ENCODE measurements at regions not wholly inside any gene's neighbourhood (a gene's known extent, or its start where the extent isn't known, plus 50 kb on each side); places are given as distances from the start of the nearest gene placed in this dataset.

GRCh38 chr18:41666231-41666630 lies 288.8 kb upstream of the PIK3C3 start:
- Histone ChIP-seq H3K27me3 (peaks cover 0 to 4% (median 0%) of the 10 kb centered on the region in 9 donors), H3K4me3 (no peak overlapping the region), H3K4me1 (no peaks in the 10 kb centered on the region), H3K9me3 (peaks cover 0 to 10% (median 2%) of the 10 kb centered on the region in 12 donors), H3K27ac (no peak overlapping the region), H3K36me3 (no peaks in the 10 kb centered on the region)
- intact Hi-C loops (cut with DNase I): no loop called here
- DNase-seq: no peak
- ATAC-seq: no peak
- TF ChIP-seq POLR2A (IDR thresholded peaks at IDR 0.05) (no peak), CTCF (IDR thresholded peaks at IDR 0.05) (no peak)

- no peaks in the 10 kb centered on the region for H3K4me1 ChIP-seq
- H3K9me3 ChIP-seq: peaks cover 0 to 10% (median 2%) of the 10 kb centered on the region in 12 donors
- intact Hi-C loops (cut with DNase I): no loop called here
- TF ChIP-seq CTCF (IDR thresholded peaks at IDR 0.05) (no peak), POLR2A (IDR thresholded peaks at IDR 0.05) (no peak)
- H3K4me3 ChIP-seq: no peak overlapping the region
- WGBS, 4 donors: 91 to 94% (median 94%) methylated on average over 5 of the region's 5 CpGs
- no peaks in the 10 kb centered on the region for H3K27me3 ChIP-seq
- H3K36me3 ChIP-seq: no peaks in the 10 kb centered on the region
- no peak overlapping the region for H3K27ac ChIP-seq
- DNase-seq: no peak
- ATAC-seq: no peak
Measured at GRCh38 chr18:41665210-41665609, 289.8 kb upstream of the PIK3C3 start.

- no peak for TF ChIP-seq CTCF (IDR thresholded peaks at IDR 0.05)
- TF ChIP-seq POLR2A (IDR thresholded peaks at IDR 0.05): no peak
- intact Hi-C loops (cut with DNase I): no loop called here
- Histone ChIP-seq H3K9me3 (peaks cover 0 to 10% (median 2%) of the 10 kb centered on the region in 12 donors), H3K4me1 (no peaks in the 10 kb centered on the region), H3K27ac (no peak overlapping the region), H3K4me3 (no peak overlapping the region), H3K27me3 (no peaks in the 10 kb centered on the region), H3K36me3 (no peaks in the 10 kb centered on the region)
- ATAC-seq (no peak), DNase-seq (no peak)
Measured at GRCh38 chr18:41660654-41661053, 294.4 kb upstream of the PIK3C3 start.

- TF ChIP-seq CTCF (IDR thresholded peaks at IDR 0.05): no peak
- Histone ChIP-seq H3K27ac (no peak overlapping the region), H3K9me3 (peaks cover 0 to 6% (median under 1%) of the 10 kb centered on the region in 12 donors), H3K27me3 (no peaks in the 10 kb centered on the region), H3K4me1 (no peaks in the 10 kb centered on the region), H3K4me3 (no peak overlapping the region), H3K36me3 (no peaks in the 10 kb centered on the region)
- DNase-seq (no peak), ATAC-seq (no peak)
- intact Hi-C loops (cut with DNase I): no loop called here
- 57 to 79% (median 60%) methylated on average over 3 of the region's 3 CpGs for WGBS, 4 donors
Measured at GRCh38 chr18:41659438-41660130, 295.4 kb upstream of the PIK3C3 start.
